ENCODE measurements at regions not wholly inside any gene's neighbourhood (a gene's known extent, or its start where the extent isn't known, plus 50 kb on each side); places are given as distances from the start of the nearest gene placed in this dataset.

- Histone ChIP-seq H3K4me3 (replicated peaks in 1 of 3; ENCODE audit: insufficient read depth in 1 of 3, low read depth in 1 of 3, low read length in 3 of 3) (no peak overlapping the region), H2AFZ (ENCODE audit: low read depth, low read length) (no peak overlapping the region), H3K9me1 (replicated peaks; ENCODE audit: control insufficient read depth, extremely low read depth, insufficient read depth, low read length) (no peaks in the 10 kb centered on the region), H3K4me1 (ENCODE audit: control insufficient read depth, extremely low read depth, insufficient read depth, low read length) (no peaks in the 10 kb centered on the region), H3K27ac (ENCODE audit: insufficient read depth, low read depth, low read length) (no peak overlapping the region), H3K79me2 (ENCODE audit: control insufficient read depth, insufficient read depth, low read length) (no peaks in the 10 kb centered on the region), H3K27me3 (ENCODE audit: control insufficient read depth in 2 of 2, insufficient read depth in 2 of 2, low read length in 2 of 2) (no peaks in the 10 kb centered on the region), H3K9ac (replicated peaks; ENCODE audit: extremely low read depth, insufficient read depth, low read length) (no peak overlapping the region), H3K36me3 (ENCODE audit: control insufficient read depth in 2 of 2, extremely low read depth in 1 of 2, insufficient read depth in 2 of 2, low read length in 2 of 2) (no peaks in the 10 kb centered on the region), H4K20me1 (replicated peaks; ENCODE audit: control insufficient read depth, extremely low read depth, insufficient read depth, low read length) (no peaks in the 10 kb centered on the region), H3K4me2 (ENCODE audit: insufficient read depth, low read length) (no peak overlapping the region), H3K9me3 (replicated peaks; ENCODE audit: control insufficient read depth, insufficient read depth, low read length) (no peaks in the 10 kb centered on the region)
- ChIA-PET CTCF (no interaction called here), POLR2A (no interaction called here)
- TF ChIP-seq, protein P1, sequence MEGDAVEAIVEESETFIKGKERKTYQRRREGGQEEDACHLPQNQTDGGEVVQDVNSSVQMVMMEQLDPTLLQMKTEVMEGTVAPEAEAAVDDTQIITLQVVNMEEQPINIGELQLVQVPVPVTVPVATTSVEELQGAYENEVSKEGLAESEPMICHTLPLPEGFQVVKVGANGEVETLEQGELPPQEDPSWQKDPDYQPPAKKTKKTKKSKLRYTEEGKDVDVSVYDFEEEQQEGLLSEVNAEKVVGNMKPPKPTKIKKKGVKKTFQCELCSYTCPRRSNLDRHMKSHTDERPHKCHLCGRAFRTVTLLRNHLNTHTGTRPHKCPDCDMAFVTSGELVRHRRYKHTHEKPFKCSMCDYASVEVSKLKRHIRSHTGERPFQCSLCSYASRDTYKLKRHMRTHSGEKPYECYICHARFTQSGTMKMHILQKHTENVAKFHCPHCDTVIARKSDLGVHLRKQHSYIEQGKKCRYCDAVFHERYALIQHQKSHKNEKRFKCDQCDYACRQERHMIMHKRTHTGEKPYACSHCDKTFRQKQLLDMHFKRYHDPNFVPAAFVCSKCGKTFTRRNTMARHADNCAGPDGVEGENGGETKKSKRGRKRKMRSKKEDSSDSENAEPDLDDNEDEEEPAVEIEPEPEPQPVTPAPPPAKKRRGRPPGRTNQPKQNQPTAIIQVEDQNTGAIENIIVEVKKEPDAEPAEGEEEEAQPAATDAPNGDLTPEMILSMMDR (IDR thresholded peaks at IDR 0.05; ENCODE audit: extremely low read depth in 1 of 2, insufficient read depth in 1 of 2, low read depth in 1 of 2, low read length in 2 of 2) = no peak
- no peak for TF ChIP-seq EZH2 (IDR thresholded peaks at IDR 0.05; ENCODE audit: borderline replicate concordance, low read depth, low read length, severe bottlenecking)
- TF ChIP-seq GATA2 (IDR thresholded peaks at IDR 0.05; ENCODE audit: insufficient read depth, insufficient read length, low read depth, low read length) = no peak
- no peak for TF ChIP-seq JUN (IDR thresholded peaks at IDR 0.05; ENCODE audit: borderline replicate concordance, insufficient read depth, insufficient read length, low read depth)
- intact Hi-C loops (cut with micrococcal nuclease) = no loop called here
- dilution Hi-C loops (cut with MboI; ENCODE audit: extremely low pct_ligation_motif_present, low sequenced_read_pairs) = no loop called here
- DNase-seq (ENCODE audit: low read depth, low spot score) = no peak
- FAIRE-seq = no peak
- BruUV-seq (replicated peaks) = no TSS peak
Measured at GRCh38 chr6:66198062-66198624, 491.1 kb upstream of the EYS start.

DNA sequence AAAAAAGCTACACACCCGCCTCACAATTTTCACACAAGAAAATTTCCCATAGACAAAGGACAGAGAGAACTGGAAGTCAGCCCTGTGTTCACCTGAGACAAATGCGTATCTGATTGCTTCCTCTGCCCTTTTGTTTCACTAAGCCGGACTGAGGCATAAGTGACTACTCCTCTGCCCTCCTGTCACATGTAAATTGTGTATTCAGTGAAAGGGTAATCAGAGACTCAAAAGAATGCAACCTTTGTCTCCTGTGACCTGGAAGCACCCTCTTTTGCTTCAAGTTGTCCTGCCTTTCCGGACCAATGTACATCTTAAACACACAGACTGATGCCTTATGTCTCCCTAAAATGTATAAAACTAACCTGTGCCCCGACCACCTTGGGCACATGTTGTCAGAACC lies 483.8 kb upstream of the EYS start:
- no peaks in the 10 kb centered on the region for H3K27me3 ChIP-seq (ENCODE audit: control insufficient read depth in 2 of 2, insufficient read depth in 2 of 2, low read length in 2 of 2)
- no peak overlapping the region for H3K27ac ChIP-seq (ENCODE audit: insufficient read depth, low read depth, low read length)
- intact Hi-C loops (cut with micrococcal nuclease) (no loop called here), dilution Hi-C loops (cut with MboI; ENCODE audit: extremely low pct_ligation_motif_present, low sequenced_read_pairs) (no loop called here)
- DNase-seq (ENCODE audit: low read depth, low spot score) = no peak
- no peak overlapping the region for H3K4me3 ChIP-seq (replicated peaks in 1 of 3; ENCODE audit: insufficient read depth in 1 of 3, low read depth in 1 of 3, low read length in 3 of 3)
- TF ChIP-seq, protein P1 (IDR thresholded peaks at IDR 0.05; ENCODE audit: extremely low read depth in 1 of 2, insufficient read depth in 1 of 2, low read depth in 1 of 2, low read length in 2 of 2) = no peak
- TF ChIP-seq FOS (IDR thresholded peaks at IDR 0.05; ENCODE audit: borderline replicate concordance, insufficient read depth, low read length) (no peak), POLR2AphosphoS5 (IDR thresholded peaks at IDR 0.05; ENCODE audit: insufficient read depth, low read depth, low read length) (no peak), EZH2 (IDR thresholded peaks at IDR 0.05; ENCODE audit: borderline replicate concordance, low read depth, low read length, severe bottlenecking) (no peak), JUN (IDR thresholded peaks at IDR 0.05; ENCODE audit: borderline replicate concordance, insufficient read depth, insufficient read length, low read depth) (no peak), MAX (IDR thresholded peaks at IDR 0.05; ENCODE audit: insufficient read depth, insufficient read length) (no peak), GATA2 (IDR thresholded peaks at IDR 0.05; ENCODE audit: insufficient read depth, insufficient read length, low read depth, low read length) (no peak), POLR2A (IDR thresholded peaks at IDR 0.05; ENCODE audit: low read depth, low read length) (no peak), MYC (IDR thresholded peaks at IDR 0.05; ENCODE audit: low read depth, low read length) (no peak)
- no peak overlapping the region for H2AFZ ChIP-seq (ENCODE audit: low read depth, low read length)
- H3K9ac ChIP-seq (replicated peaks; ENCODE audit: extremely low read depth, insufficient read depth, low read length) = no peak overlapping the region
- ChIA-PET CTCF (no interaction called here), POLR2A (no interaction called here)
- H4K20me1 ChIP-seq (replicated peaks; ENCODE audit: control insufficient read depth, extremely low read depth, insufficient read depth, low read length) = no peaks in the 10 kb centered on the region
- no peaks in the 10 kb centered on the region for H3K4me1 ChIP-seq (ENCODE audit: control insufficient read depth, extremely low read depth, insufficient read depth, low read length)
- H3K9me3 ChIP-seq (replicated peaks; ENCODE audit: control insufficient read depth, insufficient read depth, low read length) = peaks cover 2% of the 10 kb centered on the region
- FAIRE-seq = no peak
- no peak overlapping the region for H3K4me2 ChIP-seq (ENCODE audit: insufficient read depth, low read length)
- H3K36me3 ChIP-seq (ENCODE audit: control insufficient read depth in 2 of 2, extremely low read depth in 1 of 2, insufficient read depth in 2 of 2, low read length in 2 of 2) = no peaks in the 10 kb centered on the region
- no peaks in the 10 kb centered on the region for H3K9me1 ChIP-seq (replicated peaks; ENCODE audit: control insufficient read depth, extremely low read depth, insufficient read depth, low read length)
- no peaks in the 10 kb centered on the region for H3K79me2 ChIP-seq (ENCODE audit: control insufficient read depth, insufficient read depth, low read length)
- BruUV-seq (replicated peaks) = no TSS peak

All from endothelial cell of umbilical vein (primary cell).